ENCODE measurements at regions not wholly inside any gene's neighbourhood (a gene's known extent, or its start where the extent isn't known, plus 50 kb on each side); places are given as distances from the start of the nearest gene placed in this dataset.
"Not testable (repeated sequence)": the region's sequence is repeated elsewhere in the genome, so short reads cannot be mapped to it uniquely, and the experiment has no call there.

GRCh38 chr9:85112933-85113418 lies 443.4 kb downstream of the NTRK2 start:
- DNase-seq (ENCODE audit: low read depth in 4 of 4, low spot score in 2 of 4): no peak

- DNase-seq (ENCODE audit: low read depth in 4 of 4, low spot score in 2 of 4): no peak
Observed at GRCh38 chr9:85112391-85112790, 442.9 kb downstream of the NTRK2 start.

GRCh38 chr9:85108746-85109145 lies 439.2 kb downstream of the NTRK2 start:
- no peak for DNase-seq (ENCODE audit: low read depth in 4 of 4, low spot score in 2 of 4)

- no peak for DNase-seq (ENCODE audit: low read depth in 4 of 4, low spot score in 2 of 4)
Observed at GRCh38 chr9:85108229-85108628, 438.7 kb downstream of the NTRK2 start.

GRCh38 chr9:85089188-85089969 lies 419.9 kb downstream of the NTRK2 start:
- DNase-seq (ENCODE audit: low read depth in 4 of 4, low spot score in 2 of 4): no peak

GRCh38 chr9:85081963-85082362 lies 412.4 kb downstream of the NTRK2 start:
- no peak for DNase-seq (ENCODE audit: low read depth in 4 of 4, low spot score in 2 of 4)

GRCh38 chr9:85079349-85079748 lies 409.8 kb downstream of the NTRK2 start:
- no peak for DNase-seq (ENCODE audit: low read depth in 4 of 4, low spot score in 2 of 4)

- no peak for DNase-seq (ENCODE audit: low read depth in 4 of 4, low spot score in 2 of 4)
Observed at GRCh38 chr9:85077944-85078343, 408.4 kb downstream of the NTRK2 start.

GRCh38 chr9:85077146-85077545 lies 407.6 kb downstream of the NTRK2 start:
- not testable (repeated sequence) for DNase-seq (ENCODE audit: low read depth in 4 of 4, low spot score in 2 of 4)

Measured in left renal cortex interstitium (tissue), 4 donors.